ENCODE measurements at regions not wholly inside any gene's neighbourhood (a gene's known extent, or its start where the extent isn't known, plus 50 kb on each side); places are given as distances from the start of the nearest gene placed in this dataset.

- TF ChIP-seq, protein P1, sequence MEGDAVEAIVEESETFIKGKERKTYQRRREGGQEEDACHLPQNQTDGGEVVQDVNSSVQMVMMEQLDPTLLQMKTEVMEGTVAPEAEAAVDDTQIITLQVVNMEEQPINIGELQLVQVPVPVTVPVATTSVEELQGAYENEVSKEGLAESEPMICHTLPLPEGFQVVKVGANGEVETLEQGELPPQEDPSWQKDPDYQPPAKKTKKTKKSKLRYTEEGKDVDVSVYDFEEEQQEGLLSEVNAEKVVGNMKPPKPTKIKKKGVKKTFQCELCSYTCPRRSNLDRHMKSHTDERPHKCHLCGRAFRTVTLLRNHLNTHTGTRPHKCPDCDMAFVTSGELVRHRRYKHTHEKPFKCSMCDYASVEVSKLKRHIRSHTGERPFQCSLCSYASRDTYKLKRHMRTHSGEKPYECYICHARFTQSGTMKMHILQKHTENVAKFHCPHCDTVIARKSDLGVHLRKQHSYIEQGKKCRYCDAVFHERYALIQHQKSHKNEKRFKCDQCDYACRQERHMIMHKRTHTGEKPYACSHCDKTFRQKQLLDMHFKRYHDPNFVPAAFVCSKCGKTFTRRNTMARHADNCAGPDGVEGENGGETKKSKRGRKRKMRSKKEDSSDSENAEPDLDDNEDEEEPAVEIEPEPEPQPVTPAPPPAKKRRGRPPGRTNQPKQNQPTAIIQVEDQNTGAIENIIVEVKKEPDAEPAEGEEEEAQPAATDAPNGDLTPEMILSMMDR (IDR thresholded peaks at IDR 0.05; ENCODE audit: insufficient read depth, low read depth, low read length) = no peak
- TF ChIP-seq EZH2 (IDR thresholded peaks at IDR 0.05; ENCODE audit: insufficient read depth, low read length) = no peak
These were observed 1776.2 kb downstream of the PCDH9 start for GRCh38 chr13:65453982-65454381.

Data from astrocyte (in vitro differentiated cells and primary cell).